Osteocyte (in vitro differentiated cells): ENCODE measurements at regions not wholly inside any gene's neighbourhood (a gene's known extent, or its start where the extent isn't known, plus 50 kb on each side); places are given as distances from the start of the nearest gene placed in this dataset.

ENCODE experiments used
- DNase-seq: peaks from one replicate; pipeline ENCODE4 v3.0.0; 2021; ENCODE audit warnings: mixed read lengths; ENCODE audit not compliant: unreplicated experiment; ENCODE audit errors: extremely low spot score
- H3K27ac Mint-ChIP-seq: one replicate; pipeline ENCODE4 v1.8.0; 2021; ENCODE audit warnings: mild to moderate bottlenecking, mixed read lengths; ENCODE audit not compliant: unreplicated experiment
- H3K27me3 Mint-ChIP-seq: one replicate; pipeline ENCODE4 v1.8.0; 2021; ENCODE audit warnings: mixed read lengths; ENCODE audit not compliant: unreplicated experiment
- H3K36me3 Mint-ChIP-seq: one replicate; pipeline ENCODE4 v1.8.0; 2021; ENCODE audit warnings: mixed read lengths; ENCODE audit not compliant: unreplicated experiment
- H3K4me1 Mint-ChIP-seq: one replicate; pipeline ENCODE4 v1.8.0; 2021; ENCODE audit warnings: mixed read lengths; ENCODE audit not compliant: unreplicated experiment
- H3K4me3 Mint-ChIP-seq: one replicate; pipeline ENCODE4 v1.8.0; 2021; ENCODE audit warnings: mild to moderate bottlenecking, moderate library complexity, mixed read lengths; ENCODE audit not compliant: unreplicated experiment
- H3K9me3 Mint-ChIP-seq: one replicate; pipeline ENCODE4 v1.8.0; 2021; ENCODE audit warnings: mixed read lengths; ENCODE audit not compliant: unreplicated experiment
- CTCF ChIP-seq: fragments of 200-600 bp; sonication (generic); IDR thresholded peaks from 2 replicates; pipeline ENCODE4 v1.5.0; 2021; ENCODE audit warnings: antibody characterized with exemption, mild to moderate bottlenecking, moderate library complexity

- Mint-ChIP-seq H3K4me1 (no peaks in the 10 kb centered on the region), H3K4me3 (no peak overlapping the region), H3K27me3 (no peaks in the 10 kb centered on the region), H3K9me3 (peaks cover 5% of the 10 kb centered on the region), H3K36me3 (no peaks in the 10 kb centered on the region), H3K27ac (no peak overlapping the region)
- no peak for TF ChIP-seq CTCF
- DNase-seq: no peak
These were observed 214.4 kb downstream of the HIPK3 start for GRCh38 chr11:33471541-33471940.

GRCh38 chr11:33467966-33468365 is 210.8 kb downstream of the HIPK3 start:
- H3K4me1 Mint-ChIP-seq: peaks cover 3% of the 10 kb centered on the region
- no peaks in the 10 kb centered on the region for H3K27me3 Mint-ChIP-seq
- TF ChIP-seq CTCF: no peak
- H3K27ac Mint-ChIP-seq: no peak overlapping the region
- no peaks in the 10 kb centered on the region for H3K36me3 Mint-ChIP-seq
- DNase-seq: no peak
- no peak overlapping the region for H3K4me3 Mint-ChIP-seq
- peaks cover 5% of the 10 kb centered on the region for H3K9me3 Mint-ChIP-seq

GRCh38 chr11:33463059-33463458 is 205.9 kb downstream of the HIPK3 start:
- no peaks in the 10 kb centered on the region for H3K9me3 Mint-ChIP-seq
- peaks cover 3% of the 10 kb centered on the region for H3K4me1 Mint-ChIP-seq
- H3K4me3 Mint-ChIP-seq: no peak overlapping the region
- TF ChIP-seq CTCF: no peak
- H3K36me3 Mint-ChIP-seq: no peaks in the 10 kb centered on the region
- no peaks in the 10 kb centered on the region for H3K27me3 Mint-ChIP-seq
- H3K27ac Mint-ChIP-seq: no peak overlapping the region
- DNase-seq: no peak

- no peaks in the 10 kb centered on the region for H3K36me3 Mint-ChIP-seq
- H3K27me3 Mint-ChIP-seq: no peaks in the 10 kb centered on the region
- TF ChIP-seq CTCF: no peak
- H3K27ac Mint-ChIP-seq: no peak overlapping the region
- H3K4me1 Mint-ChIP-seq: peaks cover 3% of the 10 kb centered on the region
- no peak for DNase-seq
- H3K4me3 Mint-ChIP-seq: no peak overlapping the region
- no peaks in the 10 kb centered on the region for H3K9me3 Mint-ChIP-seq
These were observed 204.4 kb downstream of the HIPK3 start for GRCh38 chr11:33461369-33462125.

- Mint-ChIP-seq H3K36me3 (no peaks in the 10 kb centered on the region), H3K4me1 (peaks cover 8% of the 10 kb centered on the region), H3K27ac (no peak overlapping the region), H3K9me3 (no peaks in the 10 kb centered on the region), H3K4me3 (no peak overlapping the region), H3K27me3 (no peaks in the 10 kb centered on the region)
- TF ChIP-seq CTCF: no peak
- no peak for DNase-seq
These were observed 200.8 kb downstream of the HIPK3 start for GRCh38 chr11:33457948-33458347.
